Uterus (tissue), 2 donors: ENCODE measurements at regions not wholly inside any gene's neighbourhood (a gene's known extent, or its start where the extent isn't known, plus 50 kb on each side); places are given as distances from the start of the nearest gene placed in this dataset.

Experiments used
- CTCF ChIP-seq, 4 experiments: fragments of 200-600 bp in 2 of 4; fragments of 450-650 bp in 2 of 4; sonication (generic) in 2 of 4; IDR thresholded peaks; one replicate each; pipeline ENCODE4 v1.5.1; 2016 to 2019; ENCODE audit warnings: antibody characterized with exemption in 4 of 4, mild to moderate bottlenecking in 2 of 4, moderate library complexity in 1 of 4
- POLR2A ChIP-seq, 2 donors: fragments of 450-650 bp; IDR thresholded peaks; one replicate each; pipeline ENCODE4 v1.6.1; 2016; ENCODE audit warnings: antibody characterized with exemption in 2 of 2, mild to moderate bottlenecking in 1 of 2, moderate library complexity in 1 of 2

- no peak for TF ChIP-seq CTCF (IDR thresholded peaks at IDR 0.05)
- TF ChIP-seq POLR2A (IDR thresholded peaks at IDR 0.05): no peak
Measured at GRCh38 chr1:80293818-80294217, 1287.3 kb upstream of the ADGRL4 start.
